ENCODE measurements at regions not wholly inside any gene's neighbourhood (a gene's known extent, or its start where the extent isn't known, plus 50 kb on each side); places are given as distances from the start of the nearest gene placed in this dataset.

DNA sequence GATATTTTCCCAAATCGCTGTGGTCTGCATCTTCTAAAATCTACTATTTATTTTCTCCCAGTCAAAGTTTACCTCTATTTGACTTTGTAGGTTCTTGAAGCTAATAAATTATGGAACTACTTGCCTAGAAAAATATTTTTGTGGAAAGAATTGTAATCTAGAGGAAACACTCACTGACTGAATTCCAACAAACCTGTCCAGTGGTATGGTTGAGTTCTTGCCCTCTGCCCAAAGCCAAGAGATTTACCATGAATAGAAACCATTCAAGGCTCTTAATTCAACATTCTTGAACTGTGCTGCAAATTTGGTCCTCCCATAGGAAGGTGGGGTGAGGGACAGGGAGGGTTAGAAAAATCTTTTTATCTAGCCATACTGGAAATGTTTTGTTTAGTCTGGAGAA lies 233.9 kb upstream of the MAP3K1 start:
- POLR2A ChIA-PET, result no interaction called here
- no peak for DNase-seq (ENCODE audit: extremely low spot score)
- TF ChIP-seq, protein P1, sequence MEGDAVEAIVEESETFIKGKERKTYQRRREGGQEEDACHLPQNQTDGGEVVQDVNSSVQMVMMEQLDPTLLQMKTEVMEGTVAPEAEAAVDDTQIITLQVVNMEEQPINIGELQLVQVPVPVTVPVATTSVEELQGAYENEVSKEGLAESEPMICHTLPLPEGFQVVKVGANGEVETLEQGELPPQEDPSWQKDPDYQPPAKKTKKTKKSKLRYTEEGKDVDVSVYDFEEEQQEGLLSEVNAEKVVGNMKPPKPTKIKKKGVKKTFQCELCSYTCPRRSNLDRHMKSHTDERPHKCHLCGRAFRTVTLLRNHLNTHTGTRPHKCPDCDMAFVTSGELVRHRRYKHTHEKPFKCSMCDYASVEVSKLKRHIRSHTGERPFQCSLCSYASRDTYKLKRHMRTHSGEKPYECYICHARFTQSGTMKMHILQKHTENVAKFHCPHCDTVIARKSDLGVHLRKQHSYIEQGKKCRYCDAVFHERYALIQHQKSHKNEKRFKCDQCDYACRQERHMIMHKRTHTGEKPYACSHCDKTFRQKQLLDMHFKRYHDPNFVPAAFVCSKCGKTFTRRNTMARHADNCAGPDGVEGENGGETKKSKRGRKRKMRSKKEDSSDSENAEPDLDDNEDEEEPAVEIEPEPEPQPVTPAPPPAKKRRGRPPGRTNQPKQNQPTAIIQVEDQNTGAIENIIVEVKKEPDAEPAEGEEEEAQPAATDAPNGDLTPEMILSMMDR (IDR thresholded peaks at IDR 0.05; ENCODE audit: control extremely low read depth, extremely low read depth, low read depth, missing control alignments), result no peak
- CTCF ChIA-PET, result no interaction called here

DNA sequence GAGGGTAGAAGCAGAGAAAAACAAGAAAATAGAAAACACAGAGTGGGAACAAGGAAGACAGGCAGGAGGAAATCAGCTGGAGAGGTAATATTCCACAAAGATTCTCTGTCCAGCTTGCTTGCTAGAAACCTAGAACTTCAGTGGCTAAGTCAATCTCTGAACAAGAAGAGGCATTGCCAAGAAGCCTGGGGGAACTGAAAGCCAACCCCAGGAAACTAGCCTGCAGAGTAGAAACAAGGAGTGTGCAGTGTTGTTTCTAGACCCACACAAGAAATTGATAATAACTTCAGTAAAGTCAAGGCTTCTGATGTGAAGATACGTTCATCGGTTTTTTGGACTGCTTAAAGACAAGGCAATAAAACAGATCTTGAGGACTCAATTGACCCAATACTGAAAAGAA lies 234.5 kb upstream of the MAP3K1 start:
- POLR2A ChIA-PET, result no interaction called here
- DNase-seq (ENCODE audit: extremely low spot score), result no peak
- CTCF ChIA-PET, result no interaction called here
- TF ChIP-seq, protein P1 (IDR thresholded peaks at IDR 0.05; ENCODE audit: control extremely low read depth, extremely low read depth, low read depth, missing control alignments), result no peak

DNA sequence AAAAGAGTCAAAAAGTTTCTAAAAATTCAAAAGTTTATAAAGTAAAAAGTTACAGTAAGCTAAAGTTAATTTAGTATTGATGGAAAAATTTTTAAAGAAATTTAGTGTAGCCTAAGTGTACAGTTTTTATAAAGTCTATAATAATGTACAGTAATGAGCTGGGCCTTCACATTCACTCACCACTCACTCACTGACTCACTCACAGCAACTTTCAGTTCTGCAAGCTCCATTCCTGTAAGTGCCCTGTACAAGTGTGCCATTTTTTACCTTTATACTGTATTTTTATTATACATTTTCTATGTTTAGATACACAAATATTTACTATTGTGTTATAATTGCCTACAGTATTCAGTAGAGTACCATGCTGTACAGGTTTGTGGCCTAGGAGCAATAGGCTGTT lies 239.5 kb upstream of the MAP3K1 start:
- TF ChIP-seq, protein P1 (IDR thresholded peaks at IDR 0.05; ENCODE audit: control extremely low read depth, extremely low read depth, low read depth, missing control alignments), result no peak
- no peak for DNase-seq (ENCODE audit: extremely low spot score)
- ChIA-PET CTCF (interaction anchor here (1.0 to 1.6 kb wide), 5 partner anchors 9 to 263 kb away, joined by 3 to 8 read pairs (median 6); no protein-coding TSS in a partner anchor), POLR2A (no interaction called here)

DNA sequence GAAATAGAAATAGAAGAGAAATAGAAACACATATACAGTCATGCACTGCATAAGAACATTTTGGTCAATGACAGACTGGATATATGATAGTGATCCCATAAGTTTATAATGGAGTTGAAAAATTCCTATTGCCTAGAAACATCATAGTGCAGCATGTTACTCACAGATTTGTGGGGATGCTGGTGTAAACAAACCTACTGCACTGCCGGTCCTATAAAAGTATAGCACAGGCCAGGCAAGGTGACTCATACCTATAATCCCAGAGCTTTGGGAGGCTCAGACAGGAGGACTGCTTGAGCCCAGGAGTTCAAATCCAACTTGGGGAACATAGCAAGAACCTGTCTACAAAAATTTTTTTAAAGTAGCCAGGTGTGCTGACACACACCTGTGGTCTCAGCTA lies 240.6 kb upstream of the MAP3K1 start:
- TF ChIP-seq, protein P1 (IDR thresholded peaks at IDR 0.05; ENCODE audit: control extremely low read depth, extremely low read depth, low read depth, missing control alignments), result no peak
- DNase-seq (ENCODE audit: extremely low spot score), result no peak
- CTCF ChIA-PET, result interaction anchor here (1.6 kb wide), 1 partner anchor 14 kb away, joined by 7 read pairs; no protein-coding TSS in a partner anchor
- POLR2A ChIA-PET, result no interaction called here

DNA sequence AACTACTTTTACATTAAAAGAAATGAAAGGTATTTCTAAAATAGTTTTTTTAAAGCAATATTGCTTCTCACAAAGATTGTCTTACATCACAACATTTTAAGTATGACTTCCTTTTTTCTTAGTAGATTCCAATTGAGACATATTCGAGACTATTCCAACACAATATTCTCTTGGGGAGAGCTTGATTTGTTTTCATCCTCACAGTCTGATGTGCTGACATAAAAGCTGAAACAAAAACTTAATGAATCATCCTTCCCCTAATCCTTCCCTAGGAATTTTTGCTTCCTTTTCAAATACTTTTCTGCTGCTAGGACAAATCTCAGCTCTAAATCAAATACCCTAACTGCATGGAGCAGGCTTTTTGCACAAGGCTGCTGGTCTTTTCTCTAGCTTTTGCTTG lies 245.8 kb upstream of the MAP3K1 start:
- DNase-seq (ENCODE audit: extremely low spot score), result no peak
- POLR2A ChIA-PET, result no interaction called here
- TF ChIP-seq, protein P1 (IDR thresholded peaks at IDR 0.05; ENCODE audit: control extremely low read depth, extremely low read depth, low read depth, missing control alignments), result no peak
- CTCF ChIA-PET, result interaction anchor here (0.9 to 2.0 kb wide), 3 partner anchors 14 to 43 kb away, joined by 3 to 7 read pairs (median 3); no protein-coding TSS in a partner anchor

DNA sequence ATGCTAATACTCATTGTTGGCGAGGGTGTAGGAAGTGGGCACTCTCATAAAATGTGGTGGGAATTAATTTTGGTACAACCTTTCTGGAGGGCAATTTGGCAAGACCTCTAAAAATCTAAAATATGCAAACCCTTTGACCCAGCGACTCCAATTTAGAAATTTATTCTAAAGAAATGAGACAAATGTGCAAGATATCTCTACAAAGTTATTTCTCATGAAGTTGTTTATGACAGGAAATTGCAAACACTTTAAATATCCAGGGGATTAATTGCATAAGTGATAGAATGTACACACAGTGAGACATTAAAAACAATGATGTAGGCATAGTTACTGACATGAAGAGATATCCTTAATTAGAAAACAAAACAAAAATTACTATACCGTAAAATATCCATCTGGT lies 246.3 kb upstream of the MAP3K1 start:
- CTCF ChIA-PET, result interaction anchor here (0.9 kb wide), 1 partner anchor 23 kb away, joined by 3 read pairs; no protein-coding TSS in a partner anchor

More for the DNA sequence above, 246.3 kb upstream of the MAP3K1 start:
- DNase-seq (ENCODE audit: extremely low spot score), result no peak
- POLR2A ChIA-PET, result no interaction called here
- TF ChIP-seq, protein P1 (IDR thresholded peaks at IDR 0.05; ENCODE audit: control extremely low read depth, extremely low read depth, low read depth, missing control alignments), result no peak

All from GM10248 (cell line).